NT2/D1 (cell line): ENCODE measurements at regions not wholly inside any gene's neighbourhood (a gene's known extent, or its start where the extent isn't known, plus 50 kb on each side); places are given as distances from the start of the nearest gene placed in this dataset.

Experiments
- SUZ12 ChIP-seq: IDR thresholded peaks from 2 replicates; pipeline ENCODE4 v1.6.1; 2011; ENCODE audit not compliant: insufficient read length, insufficient read depth; ENCODE audit errors: extremely low read depth
- YY1 ChIP-seq: IDR thresholded peaks from 2 replicates; pipeline ENCODE4 v1.6.1; 2011; ENCODE audit not compliant: insufficient read length, insufficient read depth
- ZNF274 ChIP-seq: IDR thresholded peaks from 2 replicates; pipeline ENCODE4 v1.6.1; 2011; ENCODE audit warnings: mild to moderate bottlenecking, low read depth, low read length

- TF ChIP-seq YY1 (no peak), ZNF274 (no peak), SUZ12 (no peak)
Measured at GRCh38 chr21:31577271-31577670, 82.2 kb upstream of the SOD1 start.
